GM18517 (cell line): ENCODE measurements at regions not wholly inside any gene's neighbourhood (a gene's known extent, or its start where the extent isn't known, plus 50 kb on each side); places are given as distances from the start of the nearest gene placed in this dataset.
"Not testable (repeated sequence)": the region's sequence is repeated elsewhere in the genome, so short reads cannot be mapped to it uniquely, and the experiment has no call there.

Source experiments
- ATAC-seq: cut with Tn5 transposase; IDR thresholded peaks from one replicate; pipeline ENCODE4 v1.9.1; 2021; ENCODE audit warnings: mild to moderate bottlenecking, moderate library complexity; ENCODE audit not compliant: unreplicated experiment

- no peak for ATAC-seq
These were observed 1245.3 kb downstream of the ROBO2 start for GRCh38 chr3:78285032-78285728.

DNA sequence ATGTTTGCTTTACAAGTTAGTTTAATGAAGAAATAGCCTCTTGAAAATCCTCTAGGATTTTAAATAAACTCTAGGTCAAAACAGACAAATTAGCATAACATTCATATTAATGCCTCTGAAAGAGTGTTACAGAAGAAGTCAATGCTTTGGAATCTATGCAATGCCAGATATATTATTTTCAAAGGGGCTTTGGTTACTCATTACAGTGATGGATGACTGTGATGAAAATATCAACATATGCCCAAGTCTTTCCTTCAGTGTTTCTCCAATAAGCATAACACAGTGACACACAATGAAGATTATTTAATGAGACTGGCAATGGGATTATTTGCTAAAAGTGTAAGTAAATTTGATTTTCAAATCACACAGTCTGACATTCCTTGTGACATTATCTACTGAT lies 1247.2 kb downstream of the ROBO2 start:
- ATAC-seq, result no peak

DNA sequence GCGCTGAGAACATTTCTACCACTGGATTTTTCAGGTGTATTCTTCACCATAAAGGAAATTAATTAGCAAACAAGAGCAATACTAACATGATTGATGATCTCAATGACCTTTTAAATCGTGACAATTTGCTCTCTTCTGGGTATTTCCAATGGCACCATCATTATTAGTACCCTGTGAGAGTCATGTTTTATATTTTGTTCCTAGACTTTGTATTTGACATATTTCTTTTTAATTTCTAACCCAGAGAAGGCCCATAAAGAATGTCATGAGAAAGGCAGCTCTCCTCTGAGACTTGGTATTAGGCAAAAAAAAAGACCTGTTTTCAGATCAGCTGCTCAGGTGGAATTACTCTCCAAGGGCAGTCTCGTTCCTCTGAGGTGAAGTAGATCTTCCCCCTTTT lies 1253.4 kb downstream of the ROBO2 start:
- no peak for ATAC-seq

GRCh38 chr3:78304115-78304514 lies 1264.2 kb downstream of the ROBO2 start:
- no peak for ATAC-seq

DNA sequence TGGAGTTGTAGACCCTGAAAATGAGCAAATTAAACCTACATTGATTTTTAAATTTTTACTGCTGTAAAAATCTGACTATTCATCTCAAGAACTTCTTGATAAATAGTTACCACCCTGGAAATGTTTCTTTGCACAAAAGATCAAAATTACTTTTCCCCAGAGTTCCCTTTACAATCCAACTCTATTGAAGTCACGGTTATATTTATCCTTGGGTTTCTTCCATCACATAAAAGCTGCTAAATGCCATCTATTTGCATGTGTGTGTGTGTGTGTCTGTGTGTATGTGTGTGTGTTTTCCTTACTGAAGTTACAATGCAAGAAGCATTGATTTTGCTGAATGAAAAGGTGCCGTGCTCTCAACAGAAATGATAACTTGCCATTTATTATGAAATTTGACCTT lies 1273.0 kb downstream of the ROBO2 start:
- ATAC-seq, result no peak

- no peak for ATAC-seq
These were observed 1273.4 kb downstream of the ROBO2 start for GRCh38 chr3:78313332-78313731.

GRCh38 chr3:78314327-78314726 lies 1274.4 kb downstream of the ROBO2 start:
- ATAC-seq, result no peak

GRCh38 chr3:78317774-78318173 lies 1277.9 kb downstream of the ROBO2 start:
- ATAC-seq, result no peak

GRCh38 chr3:78322780-78323179 lies 1282.9 kb downstream of the ROBO2 start:
- ATAC-seq, result no peak

DNA sequence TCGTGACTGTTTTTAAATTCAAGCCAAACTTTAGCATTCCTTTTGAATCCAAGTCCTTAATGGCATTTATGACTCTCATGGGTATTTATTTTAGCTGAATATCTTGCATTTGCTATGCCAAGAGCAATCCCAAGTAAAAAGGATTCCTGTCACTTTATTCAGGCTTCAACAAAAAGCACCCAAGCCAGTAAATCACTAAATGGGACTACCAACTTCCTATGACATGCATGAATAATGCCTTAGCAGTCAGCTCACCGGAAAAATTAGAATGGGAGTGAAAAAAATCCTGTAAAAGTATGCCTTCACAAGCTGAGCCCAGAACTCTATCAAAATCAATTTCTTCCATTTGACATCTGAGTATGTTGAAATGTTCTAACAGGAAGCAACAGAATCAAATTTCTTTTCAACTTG lies 1297.9 kb downstream of the ROBO2 start:
- no peak for ATAC-seq

GRCh38 chr3:78338405-78338804 lies 1298.5 kb downstream of the ROBO2 start:
- ATAC-seq, result peak; percentile 96

GRCh38 chr3:78343221-78343620 lies 1303.3 kb downstream of the ROBO2 start:
- ATAC-seq, result no peak

DNA sequence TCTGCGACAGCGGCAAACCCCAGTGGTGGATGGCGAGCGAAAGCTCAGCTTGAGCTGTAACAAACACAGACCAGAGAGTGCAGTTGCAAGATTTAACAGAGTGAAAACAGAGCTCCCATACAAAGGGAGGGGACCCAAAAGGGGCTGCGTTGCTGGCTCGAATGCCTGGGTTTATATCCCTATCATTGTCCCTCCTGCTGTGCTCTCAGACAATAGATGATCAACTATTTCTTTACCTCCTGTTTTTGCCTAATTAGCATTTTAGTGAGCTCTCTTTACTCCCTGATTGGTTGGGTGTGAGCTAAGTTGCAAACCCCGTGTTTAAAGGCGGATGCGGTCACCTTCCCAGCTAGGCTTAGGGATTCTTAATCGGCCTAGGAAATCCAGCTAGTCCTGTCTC lies 1304.4 kb downstream of the ROBO2 start:
- not testable (repeated sequence) for ATAC-seq

DNA sequence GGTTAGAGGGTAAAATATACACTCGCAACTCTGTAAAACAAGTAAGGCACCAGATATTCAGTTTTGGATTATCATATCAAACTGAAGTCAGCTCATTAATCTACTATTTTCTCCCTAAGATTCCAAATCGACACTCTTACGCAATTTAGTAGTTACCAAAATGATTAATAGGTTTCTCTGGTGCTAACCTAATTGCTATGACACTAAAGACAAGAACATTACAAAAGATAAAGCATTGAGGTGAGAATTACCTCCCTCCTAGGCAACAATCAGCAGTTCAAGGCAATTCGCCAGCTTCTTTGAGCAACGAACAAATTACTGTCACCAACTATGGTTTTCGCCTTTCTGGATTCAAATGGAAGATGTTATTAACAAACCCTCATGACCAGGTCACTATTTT lies 1305.0 kb downstream of the ROBO2 start:
- ATAC-seq, result no peak

DNA sequence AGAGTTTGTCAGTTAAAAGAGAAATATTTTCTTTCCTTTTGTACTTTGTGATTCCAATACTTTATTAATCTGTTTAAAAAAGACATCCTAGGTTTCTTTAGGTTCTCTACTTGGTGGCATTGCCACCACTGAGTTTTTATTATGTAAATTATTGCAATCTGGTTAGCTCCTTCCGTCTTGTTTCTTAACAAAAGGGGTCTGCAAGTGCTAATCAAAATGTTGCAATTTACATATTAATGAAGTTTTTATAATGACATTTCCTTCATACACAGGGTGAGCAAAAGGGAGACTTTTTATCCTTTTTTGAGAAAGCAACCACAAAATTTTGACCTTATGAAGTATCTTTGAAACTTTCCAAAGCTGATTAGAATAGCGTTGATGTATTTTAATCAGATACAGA lies 1307.3 kb downstream of the ROBO2 start:
- ATAC-seq, result no peak

DNA sequence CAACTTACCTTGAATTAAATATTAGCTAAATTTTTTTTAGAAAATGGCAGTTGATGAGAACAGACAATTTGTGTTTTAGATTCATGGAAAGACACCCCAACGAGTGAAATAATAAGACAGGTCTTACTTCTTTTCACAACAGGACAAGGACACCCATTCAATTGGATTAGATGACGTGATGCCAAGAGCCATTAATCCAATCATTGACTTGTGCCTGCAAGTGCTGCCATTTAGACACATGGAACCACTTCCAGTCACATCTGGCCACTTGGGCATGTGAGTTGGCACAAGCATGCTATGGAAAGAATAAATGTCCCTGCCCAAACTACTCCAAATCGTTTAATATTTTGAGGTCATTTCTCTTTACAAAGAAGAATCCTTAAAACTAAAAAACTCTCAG lies 1308.8 kb downstream of the ROBO2 start:
- ATAC-seq, result no peak

GRCh38 chr3:78349571-78349970 lies 1309.7 kb downstream of the ROBO2 start:
- no peak for ATAC-seq

DNA sequence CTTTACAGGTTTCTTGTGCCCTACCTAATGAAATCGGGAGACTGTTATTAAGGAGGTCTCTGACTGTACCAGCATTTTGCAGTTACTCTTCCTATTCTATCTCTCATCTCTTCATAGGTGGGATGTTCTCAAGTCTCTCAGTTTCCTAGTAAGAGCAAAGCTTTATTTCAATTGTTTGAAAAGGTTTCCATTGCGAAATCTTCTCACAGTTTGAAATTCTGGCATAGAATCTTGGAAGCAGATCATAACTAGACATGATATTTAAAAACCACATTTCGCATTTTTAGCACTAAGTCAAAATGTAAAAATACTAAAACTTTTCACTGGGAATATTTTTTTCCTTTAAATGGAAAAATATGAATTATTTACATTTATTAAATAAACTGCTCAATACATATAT lies 1311.4 kb downstream of the ROBO2 start:
- ATAC-seq, result no peak

- no peak for ATAC-seq
These were observed 1313.3 kb downstream of the ROBO2 start for GRCh38 chr3:78353231-78353630.

GRCh38 chr3:78360849-78361248 lies 1321.0 kb downstream of the ROBO2 start:
- no peak for ATAC-seq

DNA sequence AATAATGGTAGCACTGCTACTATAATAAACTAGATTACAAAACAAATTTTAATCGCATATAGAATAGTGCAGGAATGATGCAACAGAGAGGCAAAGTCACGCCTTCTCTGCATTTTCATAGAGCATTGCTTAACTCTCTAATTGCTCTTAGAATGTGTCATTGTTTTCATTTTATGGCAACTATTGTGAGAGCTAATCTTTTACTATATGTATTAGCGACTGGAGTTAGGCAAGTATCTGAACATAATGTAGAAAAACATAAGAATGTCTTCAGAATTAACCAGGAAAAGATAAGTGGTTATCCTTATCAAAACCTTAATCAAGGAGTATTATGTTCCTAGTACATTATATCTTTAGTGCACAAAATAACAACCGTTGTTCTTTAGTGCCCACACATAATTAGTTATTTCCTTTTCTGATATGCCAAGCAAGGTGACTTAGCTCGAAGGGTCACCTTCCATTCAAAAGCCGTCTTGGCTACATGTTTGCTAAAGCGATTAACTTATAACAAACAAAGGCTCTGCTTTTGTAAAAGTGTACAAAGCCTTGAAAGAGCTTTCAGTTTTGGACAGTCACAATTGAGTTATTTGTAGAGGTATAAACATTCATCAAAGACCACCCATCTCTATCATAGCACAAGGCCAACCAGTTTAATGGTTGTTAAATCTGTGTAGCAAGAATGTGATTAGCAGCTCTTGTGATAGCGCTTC lies 1328.9 kb downstream of the ROBO2 start:
- ATAC-seq, result no peak

- no peak for ATAC-seq
These were observed 1350.3 kb downstream of the ROBO2 start for GRCh38 chr3:78390221-78390620.

GRCh38 chr3:78398401-78398800 lies 1358.5 kb downstream of the ROBO2 start:
- ATAC-seq, result no peak
